OCI-LY3 (cell line): ENCODE measurements at regions not wholly inside any gene's neighbourhood (a gene's known extent, or its start where the extent isn't known, plus 50 kb on each side); places are given as distances from the start of the nearest gene placed in this dataset.

Experiments
- H2AFZ ChIP-seq: fragments of 200-600, 300-600 bp; shearing (Covaris generic); 2 replicates; pipeline ENCODE4 v1.6.0; 2014; ENCODE audit warnings: antibody characterized with exemption, low read depth, low read length
- H3K27ac ChIP-seq: fragments of 200-600, 300-600 bp; sonication (generic); 2 replicates; pipeline ENCODE4 v1.5.1; 2014; ENCODE audit warnings: mild to moderate bottlenecking, low read length, moderate library complexity, mixed read lengths
- H3K27me3 ChIP-seq: fragments of 200-600, 300-600 bp; sonication (generic); 2 replicates; pipeline ENCODE4 v1.6.1; 2014; ENCODE audit warnings: low read depth, low read length, mixed read lengths
- H3K36me3 ChIP-seq: fragments of 200-600, 300-600 bp; sonication (generic); replicated peaks from 2 replicates; pipeline ENCODE3; 2014; ENCODE audit warnings: low read depth, low read length, mixed read lengths
- H3K4me1 ChIP-seq: fragments of 300-600, 200-600 bp; sonication (generic); 2 replicates; pipeline ENCODE4 v1.6.1; 2014; ENCODE audit warnings: low read length, mixed read lengths
- H3K4me2 ChIP-seq: fragments of 200-600, 300-600 bp; sonication (generic); 2 replicates; pipeline ENCODE4 v1.6.1; 2014; ENCODE audit warnings: low read length, mixed read lengths
- H3K4me3 ChIP-seq: fragments of 300-600, 200-600 bp; sonication (generic); 2 replicates; pipeline ENCODE4 v1.5.1; 2014; ENCODE audit warnings: antibody characterized with exemption, mild to moderate bottlenecking, low read length, moderate library complexity
- H3K79me2 ChIP-seq: fragments of 300-600, 200-600 bp; shearing (Covaris generic); 2 replicates; pipeline ENCODE4 v1.6.1; 2014; ENCODE audit warnings: mild to moderate bottlenecking, low read length, mixed read lengths
- H3K9ac ChIP-seq: fragments of 300-600, 200-600 bp; shearing (Covaris generic); 2 replicates; pipeline ENCODE4 v1.6.0; 2014; ENCODE audit warnings: mild to moderate bottlenecking, low read length, moderate library complexity
- H3K9me3 ChIP-seq: fragments of 200-600, 300-600 bp; shearing (Covaris generic); 2 replicates; pipeline ENCODE4 v1.6.1; 2014; ENCODE audit warnings: low read length, mixed read lengths; ENCODE audit not compliant: insufficient read depth
- H4K20me1 ChIP-seq: fragments of 200-600, 300-600 bp; sonication (generic); 2 replicates; pipeline ENCODE4 v1.6.1; 2016; ENCODE audit warnings: low read length, mixed read lengths; ENCODE audit not compliant: insufficient read depth
- EZH2phosphoT487 ChIP-seq: fragments of 200-600 bp; shearing (Covaris generic); IDR thresholded peaks from 2 replicates; pipeline ENCODE4 v1.6.1; 2018; ENCODE audit warnings: antibody characterized with exemption, mixed run types, low read depth
- TF ChIP-seq, protein P1 (sequence below): fragments of 200-600, 300-600 bp; sonication (generic); IDR thresholded peaks from 2 replicates; pipeline ENCODE4 v1.5.1; 2014; ENCODE audit warnings: antibody characterized with exemption, low read length, low read depth

DNA sequence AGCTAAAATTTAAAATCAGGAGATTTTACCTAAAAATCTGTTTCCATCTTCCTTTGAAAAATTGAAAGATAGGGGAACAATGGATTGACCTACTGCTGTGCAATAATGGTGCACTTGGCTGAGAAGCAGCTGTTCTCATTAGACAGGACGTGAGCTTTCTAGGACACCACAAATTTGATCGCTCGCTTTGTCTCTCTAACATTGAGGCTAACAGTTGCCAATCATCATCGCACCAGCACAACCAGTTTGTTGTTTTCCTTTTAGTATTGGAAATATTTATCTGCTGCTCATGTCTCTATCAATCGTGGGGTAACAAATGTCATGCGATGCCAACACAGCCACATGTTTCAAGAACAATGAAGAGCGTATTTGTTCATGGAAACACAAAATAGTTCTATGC is 228.8 kb upstream of the P2RY1 start:
- no peaks in the 10 kb centered on the region for H3K36me3 ChIP-seq
- no peak overlapping the region for H3K4me3 ChIP-seq
- no peaks in the 10 kb centered on the region for H4K20me1 ChIP-seq
- H3K27me3 ChIP-seq = no peaks in the 10 kb centered on the region
- no peaks in the 10 kb centered on the region for H3K4me1 ChIP-seq
- no peaks in the 10 kb centered on the region for H3K79me2 ChIP-seq
- no peaks in the 10 kb centered on the region for H3K9me3 ChIP-seq
- no peak overlapping the region for H3K27ac ChIP-seq
- H2AFZ ChIP-seq = no peak overlapping the region
- no peak overlapping the region for H3K9ac ChIP-seq
- TF ChIP-seq EZH2phosphoT487 = no peak
- TF ChIP-seq, protein P1, sequence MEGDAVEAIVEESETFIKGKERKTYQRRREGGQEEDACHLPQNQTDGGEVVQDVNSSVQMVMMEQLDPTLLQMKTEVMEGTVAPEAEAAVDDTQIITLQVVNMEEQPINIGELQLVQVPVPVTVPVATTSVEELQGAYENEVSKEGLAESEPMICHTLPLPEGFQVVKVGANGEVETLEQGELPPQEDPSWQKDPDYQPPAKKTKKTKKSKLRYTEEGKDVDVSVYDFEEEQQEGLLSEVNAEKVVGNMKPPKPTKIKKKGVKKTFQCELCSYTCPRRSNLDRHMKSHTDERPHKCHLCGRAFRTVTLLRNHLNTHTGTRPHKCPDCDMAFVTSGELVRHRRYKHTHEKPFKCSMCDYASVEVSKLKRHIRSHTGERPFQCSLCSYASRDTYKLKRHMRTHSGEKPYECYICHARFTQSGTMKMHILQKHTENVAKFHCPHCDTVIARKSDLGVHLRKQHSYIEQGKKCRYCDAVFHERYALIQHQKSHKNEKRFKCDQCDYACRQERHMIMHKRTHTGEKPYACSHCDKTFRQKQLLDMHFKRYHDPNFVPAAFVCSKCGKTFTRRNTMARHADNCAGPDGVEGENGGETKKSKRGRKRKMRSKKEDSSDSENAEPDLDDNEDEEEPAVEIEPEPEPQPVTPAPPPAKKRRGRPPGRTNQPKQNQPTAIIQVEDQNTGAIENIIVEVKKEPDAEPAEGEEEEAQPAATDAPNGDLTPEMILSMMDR = no peak
- no peak overlapping the region for H3K4me2 ChIP-seq

DNA sequence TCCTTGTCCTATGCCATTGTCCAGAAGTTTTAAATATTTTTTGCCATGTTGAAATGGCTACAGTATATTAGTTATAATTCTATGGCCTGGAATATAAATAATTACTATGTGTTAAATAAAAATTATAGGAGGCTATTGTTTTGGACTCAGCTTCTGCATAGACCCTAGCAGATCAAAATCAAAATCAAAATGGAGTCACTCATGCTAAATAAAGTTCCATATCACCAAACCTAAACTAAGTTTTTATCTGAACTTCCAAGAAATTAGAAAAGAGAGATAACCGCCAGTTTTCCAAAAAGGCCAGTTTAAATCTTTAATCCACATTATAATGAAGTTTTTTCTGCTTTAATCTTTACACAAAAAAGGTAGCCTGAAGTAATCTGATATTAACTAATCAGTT is 227.8 kb upstream of the P2RY1 start:
- Histone ChIP-seq H3K27me3 (no peaks in the 10 kb centered on the region), H3K36me3 (no peaks in the 10 kb centered on the region), H3K9me3 (no peaks in the 10 kb centered on the region)

DNA sequence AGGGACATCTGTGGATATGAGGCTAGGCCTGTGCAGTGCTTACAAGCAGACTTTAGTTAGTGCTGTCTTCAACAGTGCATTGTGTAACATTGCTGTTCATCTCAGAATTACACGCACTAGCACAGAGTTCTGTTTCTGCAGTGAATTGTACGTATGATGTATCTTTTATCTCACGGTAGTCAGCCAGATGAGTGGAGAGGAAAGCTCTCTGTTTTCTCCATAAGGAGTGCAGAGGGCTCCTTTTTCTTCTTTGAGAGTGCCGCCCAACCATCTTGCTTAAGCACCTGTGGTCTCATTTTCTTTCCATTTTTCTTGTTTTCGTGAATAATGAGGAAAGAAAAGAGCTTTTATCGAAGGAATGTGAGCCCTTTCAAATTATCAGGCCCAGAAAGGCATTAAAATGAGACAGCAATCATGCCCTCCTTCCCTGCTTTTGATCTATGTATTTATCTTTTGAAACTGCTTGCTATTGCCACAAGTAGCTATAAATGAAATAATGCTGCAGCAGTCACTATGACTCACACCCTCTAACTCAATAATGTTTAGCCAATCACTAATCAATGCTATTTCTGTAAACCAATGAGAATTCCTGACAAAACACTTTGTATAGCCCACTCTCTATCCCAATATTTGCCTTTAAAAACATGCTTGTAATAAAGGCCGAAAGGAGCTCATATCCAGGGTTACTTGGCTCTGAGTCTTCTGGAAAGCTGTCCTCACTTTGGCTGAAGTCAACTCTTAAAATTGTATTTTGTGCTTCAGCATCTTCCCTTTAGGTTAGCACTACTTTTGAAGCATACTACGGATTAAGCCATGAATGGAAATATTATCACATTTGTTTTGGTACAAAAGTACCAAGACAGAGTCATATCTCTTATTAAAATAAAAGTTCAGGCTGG is 226.0 kb upstream of the P2RY1 start:
- Histone ChIP-seq H3K4me3 (no peak overlapping the region), H3K27me3 (no peaks in the 10 kb centered on the region), H3K9me3 (no peaks in the 10 kb centered on the region), H4K20me1 (no peaks in the 10 kb centered on the region), H3K27ac (no peak overlapping the region), H3K79me2 (no peaks in the 10 kb centered on the region), H3K4me1 (no peaks in the 10 kb centered on the region), H3K4me2 (no peak overlapping the region), H3K36me3 (no peaks in the 10 kb centered on the region), H2AFZ (no peak overlapping the region), H3K9ac (no peak overlapping the region)
- no peak for TF ChIP-seq EZH2phosphoT487
- TF ChIP-seq, protein P1 = no peak

More for the DNA sequence above, 227.8 kb upstream of the P2RY1 start:
- Histone ChIP-seq H3K4me1 (no peaks in the 10 kb centered on the region), H3K9ac (no peak overlapping the region), H3K4me2 (no peak overlapping the region), H3K27ac (no peak overlapping the region), H4K20me1 (no peaks in the 10 kb centered on the region), H3K4me3 (no peak overlapping the region), H2AFZ (no peak overlapping the region), H3K79me2 (no peaks in the 10 kb centered on the region)
- TF ChIP-seq EZH2phosphoT487 = no peak
- TF ChIP-seq, protein P1 = no peak

DNA sequence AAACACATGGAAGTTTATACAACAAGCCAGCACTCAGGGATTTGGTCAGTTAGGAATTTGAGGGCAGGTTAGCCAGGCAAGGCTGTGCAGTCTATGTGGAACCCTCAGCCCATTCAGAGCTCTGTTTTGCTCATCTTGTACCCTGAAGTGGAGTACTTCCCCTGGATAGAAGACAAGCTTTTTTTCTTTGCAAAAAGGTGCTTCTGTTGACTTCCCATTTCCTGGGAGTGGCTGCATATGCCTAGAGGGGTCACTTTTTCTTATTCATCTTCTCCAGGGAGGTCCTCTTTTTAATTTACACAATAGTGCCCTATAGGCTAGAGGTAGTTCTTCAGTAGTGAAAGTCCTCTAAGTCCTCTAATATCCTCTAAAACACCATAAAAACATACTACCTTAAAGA is 225.0 kb upstream of the P2RY1 start:
- Histone ChIP-seq H3K27me3 (no peaks in the 10 kb centered on the region), H3K36me3 (no peaks in the 10 kb centered on the region), H3K4me2 (no peak overlapping the region), H3K4me1 (no peaks in the 10 kb centered on the region), H4K20me1 (no peaks in the 10 kb centered on the region), H2AFZ (no peak overlapping the region), H3K79me2 (no peaks in the 10 kb centered on the region), H3K4me3 (no peak overlapping the region), H3K9me3 (no peaks in the 10 kb centered on the region), H3K27ac (no peak overlapping the region), H3K9ac (no peak overlapping the region)
- no peak for TF ChIP-seq EZH2phosphoT487
- TF ChIP-seq, protein P1 = no peak
